ENCODE measurements at regions not wholly inside any gene's neighbourhood (a gene's known extent, or its start where the extent isn't known, plus 50 kb on each side); places are given as distances from the start of the nearest gene placed in this dataset.

DNA sequence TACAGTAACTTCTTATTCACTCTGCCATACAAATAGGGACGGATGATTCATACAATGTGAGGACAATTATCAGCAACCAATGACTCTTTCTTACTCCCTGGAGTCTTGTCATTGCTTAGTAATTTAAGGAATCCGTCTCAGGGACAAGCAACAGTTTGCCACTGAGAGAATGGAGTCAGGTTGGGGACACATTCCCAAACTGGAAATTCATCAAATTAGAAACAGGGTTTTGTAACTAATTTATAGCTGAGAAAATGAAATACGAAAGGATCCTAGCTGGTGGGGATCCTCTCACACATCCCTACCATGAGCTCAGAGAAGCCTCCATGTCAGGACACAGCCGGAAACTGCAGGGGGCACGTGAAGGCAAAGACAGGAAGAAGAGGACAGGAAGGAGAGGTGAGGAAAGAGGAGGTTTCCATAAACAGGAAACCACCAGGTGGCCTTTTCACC is 50.4 kb upstream of the KDR start:
- DNase-seq (no peak), ATAC-seq (ENCODE audit: poor library complexity) (no peak)
- intact Hi-C loops (cut with DNase I), result no loop called here

- DNase-seq, result no peak
- no peak for ATAC-seq (ENCODE audit: poor library complexity)
- intact Hi-C loops (cut with DNase I), result no loop called here
Observed at GRCh38 chr4:55176497-55176896, 51.1 kb upstream of the KDR start.

DNA sequence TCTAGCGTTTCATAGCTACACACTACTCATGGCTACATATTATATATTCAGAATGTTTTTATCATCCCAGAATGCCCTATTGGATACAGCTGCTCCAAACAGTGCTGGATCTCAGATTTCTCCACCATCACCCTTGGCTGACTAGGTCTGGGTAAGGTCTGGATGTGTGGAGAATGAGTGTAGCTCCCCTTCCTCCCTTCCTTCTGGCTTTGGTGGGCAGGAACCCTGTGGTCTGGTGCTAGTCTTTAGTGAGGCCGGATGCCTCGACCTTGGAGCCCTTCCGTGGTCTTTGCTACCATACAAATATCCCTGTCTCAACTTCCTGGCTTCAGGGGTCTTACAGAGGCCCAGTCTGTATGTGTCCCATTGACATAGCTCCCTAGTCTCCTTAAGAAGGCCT is 52.1 kb upstream of the KDR start:
- intact Hi-C loops (cut with DNase I), result no loop called here
- ATAC-seq (ENCODE audit: poor library complexity) (no peak), DNase-seq (no peak)

GRCh38 chr4:55178226-55179005 is 53.0 kb upstream of the KDR start:
- intact Hi-C loops (cut with DNase I), result no loop called here
- ATAC-seq (ENCODE audit: poor library complexity) (no peak), DNase-seq (no peak)

- intact Hi-C loops (cut with DNase I), result loop anchor here (10.0 kb wide), 1 partner anchor 133 kb away; no protein-coding TSS in a partner anchor
- DNase-seq (no peak), ATAC-seq (ENCODE audit: poor library complexity) (no peak)
Observed at GRCh38 chr4:55181010-55182005, 55.9 kb upstream of the KDR start.

- ATAC-seq (ENCODE audit: poor library complexity) (no peak), DNase-seq (no peak)
- intact Hi-C loops (cut with DNase I), result loop anchor here (10.0 kb wide), 1 partner anchor 131 kb away; no protein-coding TSS in a partner anchor
Observed at GRCh38 chr4:55183926-55184599, 58.7 kb upstream of the KDR start.

DNA sequence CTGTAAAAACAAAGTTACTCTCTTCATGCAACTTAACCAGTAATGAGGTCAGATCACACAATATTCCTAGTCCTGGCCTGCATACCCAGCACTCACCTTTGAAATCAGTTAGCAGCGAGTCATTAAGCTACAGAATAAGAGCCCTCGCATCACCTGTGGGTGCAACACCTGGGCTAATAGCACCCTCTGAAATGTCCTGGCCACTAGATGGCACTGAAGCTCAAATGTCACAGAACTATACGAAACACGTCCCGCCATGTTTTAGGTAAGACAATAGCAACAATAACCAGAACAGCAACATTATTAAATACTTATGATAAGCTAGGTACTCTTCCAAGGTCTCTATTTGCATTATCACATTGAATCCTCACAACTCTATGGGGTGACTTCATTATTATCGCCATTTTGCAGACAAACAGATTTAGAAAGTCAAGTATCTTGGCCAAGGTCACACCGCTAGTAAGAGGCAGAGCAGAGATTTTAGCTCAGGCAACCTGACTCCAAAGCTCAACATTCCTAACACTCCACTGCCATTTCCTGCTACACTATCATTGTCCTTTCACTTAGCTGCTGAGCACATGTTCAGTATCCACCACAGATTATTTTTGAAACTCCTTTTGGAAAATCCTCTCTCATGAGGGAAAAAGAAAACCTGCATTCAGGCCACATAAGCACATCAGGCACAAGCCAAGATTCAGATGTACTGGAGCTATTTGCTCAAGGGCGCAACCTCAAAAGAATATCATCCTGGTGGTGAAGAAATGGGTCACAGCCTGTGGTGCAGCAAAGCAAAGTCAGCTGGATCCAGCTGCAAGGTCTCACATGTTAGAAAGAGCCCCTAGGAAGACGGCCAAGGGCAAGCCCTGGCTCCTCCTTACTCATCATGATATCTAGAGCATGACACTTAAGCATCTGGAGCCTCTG is 59.5 kb upstream of the KDR start:
- ATAC-seq (ENCODE audit: poor library complexity) (peak; percentile 59), DNase-seq (no peak)
- intact Hi-C loops (cut with DNase I), result loop anchor here (10.0 kb wide), 1 partner anchor 130 kb away; no protein-coding TSS in a partner anchor

DNA sequence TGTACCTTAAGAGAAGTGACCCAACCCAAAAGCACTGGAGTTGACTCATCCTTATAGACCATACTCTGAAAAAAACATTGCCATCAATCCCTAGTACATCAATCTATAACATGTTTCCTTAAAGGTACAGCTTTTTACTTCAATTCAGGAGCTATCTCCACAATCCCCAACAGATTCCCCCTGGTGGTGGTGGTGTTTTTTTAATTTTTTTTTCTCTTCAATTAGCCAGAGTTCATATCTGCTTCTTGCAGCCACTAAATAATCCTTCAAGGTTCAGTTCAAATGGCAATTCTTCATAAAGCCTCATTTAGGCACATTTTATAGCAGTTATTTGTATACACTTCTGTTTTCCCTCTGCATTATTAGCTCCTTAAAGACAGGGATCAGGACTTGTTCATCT is 60.7 kb upstream of the KDR start:
- no peak for ATAC-seq (ENCODE audit: poor library complexity)
- DNase-seq, result no peak
- intact Hi-C loops (cut with DNase I), result loop anchor here (10.0 kb wide), 1 partner anchor 129 kb away; no protein-coding TSS in a partner anchor

GRCh38 chr4:55186700-55187099 is 61.3 kb upstream of the KDR start:
- DNase-seq (no peak), ATAC-seq (ENCODE audit: poor library complexity) (no peak)
- intact Hi-C loops (cut with DNase I), result loop anchor here (10.0 kb wide), 1 partner anchor 128 kb away; no protein-coding TSS in a partner anchor

- DNase-seq (no peak), ATAC-seq (ENCODE audit: poor library complexity) (no peak)
- intact Hi-C loops (cut with DNase I), result no loop called here
Observed at GRCh38 chr4:55214172-55214571, 88.8 kb upstream of the KDR start.

GRCh38 chr4:55215087-55215486 is 89.7 kb upstream of the KDR start:
- intact Hi-C loops (cut with DNase I), result no loop called here
- ATAC-seq (ENCODE audit: poor library complexity) (no peak), DNase-seq (no peak)

GRCh38 chr4:55216863-55217635 is 91.7 kb upstream of the KDR start:
- no peak for ATAC-seq (ENCODE audit: poor library complexity)
- intact Hi-C loops (cut with DNase I), result no loop called here
- DNase-seq, result no peak

GRCh38 chr4:55218041-55218440 is 92.6 kb upstream of the KDR start:
- no peak for DNase-seq
- no peak for ATAC-seq (ENCODE audit: poor library complexity)
- intact Hi-C loops (cut with DNase I), result no loop called here

DNA sequence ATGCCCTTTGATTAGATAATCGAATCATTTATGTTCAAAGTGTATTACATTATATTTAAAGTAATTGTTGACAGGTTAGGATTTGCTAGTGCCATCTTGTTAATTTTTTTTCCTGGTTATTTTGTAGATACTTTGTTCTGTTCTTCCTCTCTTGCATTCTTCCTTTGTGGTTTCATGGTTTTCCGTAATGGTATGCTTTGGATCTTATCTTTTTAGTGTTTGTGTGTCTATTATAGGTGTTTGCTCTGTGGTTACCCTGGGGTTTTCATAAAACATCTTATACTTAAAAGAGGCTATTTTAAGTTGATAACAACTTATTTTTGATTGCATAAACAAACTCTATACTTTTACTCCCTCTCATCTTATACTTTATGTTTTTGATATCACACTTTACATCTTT is 108.2 kb upstream of the SRD5A3 start:
- ATAC-seq (ENCODE audit: poor library complexity), result no peak
- intact Hi-C loops (cut with DNase I), result no loop called here
- no peak for DNase-seq

- no peak for ATAC-seq (ENCODE audit: poor library complexity)
- intact Hi-C loops (cut with DNase I), result no loop called here
- DNase-seq, result no peak
Observed at GRCh38 chr4:55238407-55238806, 107.6 kb upstream of the SRD5A3 start.

- DNase-seq, result no peak
- ATAC-seq (ENCODE audit: poor library complexity), result no peak
- intact Hi-C loops (cut with DNase I), result no loop called here
Observed at GRCh38 chr4:55241461-55241860, 104.6 kb upstream of the SRD5A3 start.

GRCh38 chr4:55242506-55242905 is 103.5 kb upstream of the SRD5A3 start:
- no peak for ATAC-seq (ENCODE audit: poor library complexity)
- intact Hi-C loops (cut with DNase I), result no loop called here

More at GRCh38 chr4:55242506-55242905, 103.5 kb upstream of the SRD5A3 start:
- no peak for DNase-seq

Data from Right ventricle myocardium superior (tissue), 1 donor.